Muscle layer of colon (tissue), 2 donors: ENCODE measurements at regions not wholly inside any gene's neighbourhood (a gene's known extent, or its start where the extent isn't known, plus 50 kb on each side); places are given as distances from the start of the nearest gene placed in this dataset.

ENCODE experiments used
- H3K27ac ChIP-seq: one replicate; pipeline ENCODE4 v1.7.0; 2013; ENCODE audit warnings: low read depth, mild to moderate bottlenecking, low read length, moderate library complexity
- H3K27me3 ChIP-seq, 2 donors: one replicate each; pipeline ENCODE4 v1.7.0; 2013; ENCODE audit warnings: low read length in 2 of 2, mild to moderate bottlenecking in 2 of 2; ENCODE audit not compliant: insufficient read depth in 2 of 2, control insufficient read depth in 1 of 2
- H3K36me3 ChIP-seq: one replicate; pipeline ENCODE4 v1.7.0; 2013; ENCODE audit warnings: mild to moderate bottlenecking, low read length; ENCODE audit not compliant: insufficient read depth
- H3K4me1 ChIP-seq: one replicate; pipeline ENCODE4 v1.7.0; 2013; ENCODE audit warnings: mild to moderate bottlenecking, low read length; ENCODE audit not compliant: insufficient read depth
- H3K4me3 ChIP-seq, 2 donors: one replicate each; pipeline ENCODE4 v1.7.0; 2013; ENCODE audit warnings: low read length in 2 of 2, low read depth in 1 of 2, mild to moderate bottlenecking in 1 of 2, moderate library complexity in 1 of 2
- H3K9ac ChIP-seq: one replicate; pipeline ENCODE4 v1.7.0; 2013; ENCODE audit warnings: low read length
- H3K9me3 ChIP-seq: one replicate; pipeline ENCODE4 v1.7.0; 2013; ENCODE audit warnings: mild to moderate bottlenecking, low read length
- donor health status: abdominal sarcoma.
- donor health status: Adenocarcinoma of cecum.

DNA sequence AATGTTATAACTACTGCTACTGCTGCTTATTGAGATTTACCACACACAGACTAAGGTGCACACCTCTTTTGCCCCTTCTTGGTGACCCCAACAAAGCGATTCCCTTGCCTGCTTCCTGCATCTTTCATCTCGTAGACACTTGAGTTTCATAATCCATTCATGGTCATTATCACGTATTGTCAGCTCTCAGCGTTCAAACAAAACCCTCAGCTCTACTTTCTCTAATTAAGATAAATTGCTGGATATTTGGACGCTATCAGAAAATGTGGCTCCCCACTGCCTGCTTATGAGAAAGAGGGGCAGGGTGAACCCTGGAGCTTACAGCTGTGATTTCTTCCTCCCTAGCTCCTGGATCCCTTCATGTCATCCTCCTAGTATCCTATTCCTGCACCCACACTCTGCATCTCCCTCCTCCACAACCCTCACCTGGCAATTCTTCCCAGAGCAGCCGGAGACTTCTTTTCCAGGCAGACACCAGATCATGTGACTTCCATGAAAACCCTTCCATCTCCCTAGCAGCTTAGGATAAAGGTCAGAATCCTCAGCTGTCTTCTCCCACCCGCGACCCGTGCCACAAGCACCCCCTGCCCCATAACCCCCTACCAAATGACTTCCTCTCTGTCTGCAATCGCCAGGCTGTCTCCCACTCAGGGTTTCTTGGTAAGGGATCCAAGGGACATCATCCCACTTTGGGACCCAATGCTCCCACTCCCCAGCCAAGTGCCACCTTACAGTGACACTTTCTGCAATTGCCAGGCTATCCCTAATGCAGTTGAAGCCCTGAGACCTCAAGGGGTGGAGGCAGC lies 146.5 kb downstream of the NSG2 start:
- Histone ChIP-seq H3K36me3 (no peaks in the 10 kb centered on the region), H3K27me3 (no peaks in the 10 kb centered on the region)

GRCh38 chr5:174192901-174193300 lies 147.4 kb downstream of the NSG2 start:
- H3K4me1 ChIP-seq: no peaks in the 10 kb centered on the region
- H3K36me3 ChIP-seq: no peaks in the 10 kb centered on the region
- H3K4me3 ChIP-seq: no peak overlapping the region
- no peaks in the 10 kb centered on the region for H3K9me3 ChIP-seq
- H3K9ac ChIP-seq: no peak overlapping the region
- no peak overlapping the region for H3K27ac ChIP-seq
- no peaks in the 10 kb centered on the region for H3K27me3 ChIP-seq

More for the DNA sequence above, 146.5 kb downstream of the NSG2 start:
- Histone ChIP-seq H3K9ac (no peak overlapping the region), H3K9me3 (no peaks in the 10 kb centered on the region), H3K27ac (no peak overlapping the region), H3K4me1 (no peaks in the 10 kb centered on the region), H3K4me3 (no peak overlapping the region)

DNA sequence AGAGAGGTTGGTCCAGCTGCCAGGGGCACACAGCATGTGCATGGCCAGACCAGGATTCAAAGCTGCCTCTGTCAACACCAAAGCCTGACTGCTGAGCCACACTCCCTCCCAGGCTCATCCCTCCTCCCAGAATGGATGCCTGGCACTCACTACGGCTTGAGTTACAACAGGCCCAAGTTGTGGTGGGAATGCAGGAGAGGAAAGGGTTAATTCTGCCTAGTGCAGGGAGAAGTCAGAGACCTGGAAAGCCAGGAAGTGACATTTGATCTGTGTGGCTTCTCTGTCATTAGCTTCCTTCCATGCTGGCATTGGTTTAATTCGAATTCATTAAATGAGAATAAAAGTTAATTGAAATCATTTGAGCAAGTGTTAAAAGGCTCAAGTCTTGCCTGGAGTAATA lies 150.0 kb downstream of the NSG2 start:
- no peaks in the 10 kb centered on the region for H3K36me3 ChIP-seq
- H3K9me3 ChIP-seq: no peaks in the 10 kb centered on the region
- no peak overlapping the region for H3K9ac ChIP-seq
- no peak overlapping the region for H3K4me3 ChIP-seq
- H3K27me3 ChIP-seq: no peaks in the 10 kb centered on the region
- H3K27ac ChIP-seq: no peak overlapping the region
- no peaks in the 10 kb centered on the region for H3K4me1 ChIP-seq

DNA sequence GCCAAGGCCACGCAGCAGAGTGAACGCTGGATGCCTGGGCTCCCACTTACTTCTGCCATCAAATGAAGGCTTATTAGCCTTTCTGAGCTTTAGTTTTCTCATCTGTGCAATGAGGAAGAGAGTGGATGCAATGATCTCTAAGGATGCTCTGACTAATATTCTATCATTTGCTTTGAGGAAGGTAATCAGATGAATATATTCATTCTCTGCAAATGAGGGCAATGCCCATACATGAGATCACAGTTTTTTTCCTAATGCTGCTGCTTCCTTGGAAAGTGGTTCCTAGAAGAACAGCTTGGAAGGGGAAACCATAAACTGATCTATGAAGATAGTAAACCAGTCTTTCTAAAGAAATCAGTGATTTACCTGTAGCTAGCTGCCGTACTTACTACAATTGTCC lies 152.4 kb downstream of the NSG2 start:
- Histone ChIP-seq H3K36me3 (no peaks in the 10 kb centered on the region), H3K27me3 (no peaks in the 10 kb centered on the region), H3K4me3 (no peak overlapping the region), H3K9ac (no peak overlapping the region), H3K4me1 (no peaks in the 10 kb centered on the region), H3K9me3 (no peaks in the 10 kb centered on the region), H3K27ac (no peak overlapping the region)

GRCh38 chr5:174198541-174198940 lies 153.0 kb downstream of the NSG2 start:
- H3K9me3 ChIP-seq: no peaks in the 10 kb centered on the region
- H3K36me3 ChIP-seq: no peaks in the 10 kb centered on the region
- H3K27ac ChIP-seq: no peak overlapping the region
- H3K4me1 ChIP-seq: no peaks in the 10 kb centered on the region
- no peaks in the 10 kb centered on the region for H3K27me3 ChIP-seq
- no peak overlapping the region for H3K4me3 ChIP-seq
- no peak overlapping the region for H3K9ac ChIP-seq

- Histone ChIP-seq H3K36me3 (no peaks in the 10 kb centered on the region), H3K9me3 (no peaks in the 10 kb centered on the region), H3K27me3 (no peaks in the 10 kb centered on the region), H3K4me1 (no peaks in the 10 kb centered on the region), H3K27ac (no peak overlapping the region), H3K4me3 (no peak overlapping the region), H3K9ac (no peak overlapping the region)
These were observed 157.5 kb downstream of the NSG2 start for GRCh38 chr5:174202996-174203395.

DNA sequence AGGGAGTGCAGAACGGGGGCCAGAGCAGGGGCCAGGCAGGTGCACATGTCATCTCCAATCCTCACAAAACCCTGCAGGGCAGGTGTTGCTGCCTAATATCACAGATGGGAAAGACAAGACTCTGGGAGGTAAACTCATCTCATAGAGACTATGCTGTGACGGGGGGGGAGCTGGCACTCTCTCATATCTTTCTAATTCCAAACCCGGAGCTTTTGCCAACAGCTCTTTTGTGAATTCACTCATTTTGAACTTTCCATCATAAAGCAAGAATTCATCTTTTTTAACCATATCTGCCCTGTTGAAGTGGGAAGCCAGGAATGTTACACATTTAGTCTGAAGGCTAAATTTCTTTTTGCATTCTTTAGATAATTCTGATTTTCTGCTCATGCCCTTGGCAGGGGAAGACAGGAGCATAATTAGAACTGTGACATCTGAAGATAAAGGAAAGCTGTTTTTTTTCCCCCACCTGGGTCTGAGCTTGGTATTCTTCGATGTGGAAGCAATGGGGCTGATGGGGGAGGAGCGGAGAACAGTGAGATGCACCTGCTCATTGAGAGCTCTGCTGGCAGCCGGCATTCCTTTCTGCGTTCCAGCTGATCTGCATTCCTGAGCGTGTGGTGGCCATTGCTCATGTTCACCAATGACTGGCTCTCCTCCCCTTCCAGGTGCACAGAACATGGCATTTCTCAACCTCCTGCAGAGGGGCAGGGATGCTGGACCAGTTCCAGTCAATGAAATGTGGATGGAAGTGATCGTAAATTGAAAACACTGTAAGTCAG lies 159.2 kb downstream of the NSG2 start:
- Histone ChIP-seq H3K9me3 (no peaks in the 10 kb centered on the region), H3K36me3 (no peaks in the 10 kb centered on the region), H3K27me3 (no peaks in the 10 kb centered on the region), H3K27ac (no peak overlapping the region), H3K4me1 (no peaks in the 10 kb centered on the region), H3K9ac (no peak overlapping the region), H3K4me3 (no peak overlapping the region)

GRCh38 chr5:174205939-174206338 lies 160.4 kb downstream of the NSG2 start:
- Histone ChIP-seq H3K27me3 (no peaks in the 10 kb centered on the region), H3K36me3 (no peaks in the 10 kb centered on the region), H3K4me1 (no peaks in the 10 kb centered on the region), H3K27ac (no peak overlapping the region), H3K9ac (no peak overlapping the region), H3K9me3 (no peaks in the 10 kb centered on the region), H3K4me3 (no peak overlapping the region)

DNA sequence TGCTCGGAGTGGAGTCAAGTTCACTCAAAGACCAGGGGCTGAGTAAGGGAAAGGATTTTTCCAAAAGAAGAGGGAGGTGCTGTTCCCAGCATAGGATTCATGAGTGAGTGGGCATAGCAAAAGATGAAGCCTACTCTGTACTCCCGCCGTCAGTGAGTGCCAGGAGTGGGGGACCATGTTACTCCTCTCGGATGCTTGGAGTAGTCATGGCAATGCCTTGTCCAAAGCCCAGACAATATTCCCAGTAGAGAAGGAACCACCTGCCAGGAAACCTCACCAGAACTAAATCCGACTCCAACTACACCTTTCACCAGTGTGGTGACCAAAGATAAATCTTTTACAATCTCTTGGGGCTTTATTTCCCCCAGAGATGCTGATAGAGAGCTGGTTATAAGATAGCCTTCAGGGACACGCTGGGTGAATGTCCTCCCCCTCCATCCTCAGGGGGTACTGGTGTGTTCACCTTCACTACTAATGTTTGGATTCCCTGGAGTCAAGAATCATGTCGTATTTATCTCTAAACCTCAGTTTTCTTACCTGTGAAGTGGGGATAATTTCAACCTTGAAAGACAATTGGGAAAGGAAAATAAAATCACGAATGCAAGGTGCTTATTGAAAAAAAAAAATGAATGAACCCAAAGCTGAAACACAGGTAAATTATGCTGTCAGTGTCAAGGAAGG lies 165.2 kb downstream of the NSG2 start:
- Histone ChIP-seq H3K9ac (no peak overlapping the region), H3K4me3 (no peak overlapping the region), H3K9me3 (no peaks in the 10 kb centered on the region), H3K36me3 (no peaks in the 10 kb centered on the region), H3K4me1 (no peaks in the 10 kb centered on the region), H3K27ac (no peak overlapping the region), H3K27me3 (peaks cover 4 to 5% of the 10 kb centered on the region in 2 donors)

DNA sequence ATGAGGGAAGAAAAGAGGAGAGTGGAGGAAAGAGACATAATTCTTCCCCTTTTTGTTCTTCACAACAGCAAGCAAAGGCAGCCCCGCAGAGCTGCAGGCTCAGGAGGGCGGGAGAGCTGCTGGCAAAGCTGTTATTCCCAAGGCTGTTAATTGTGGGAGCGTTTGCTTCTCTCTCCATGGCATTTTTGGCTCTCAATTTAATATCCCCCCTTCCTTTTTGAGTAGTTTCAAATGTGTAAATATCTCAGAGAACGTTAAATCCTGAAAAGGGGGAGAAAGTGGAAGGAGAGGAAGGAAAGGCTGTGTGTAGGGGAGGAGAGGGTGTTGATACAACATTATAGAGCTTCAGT lies 165.7 kb downstream of the NSG2 start:
- no peak overlapping the region for H3K4me3 ChIP-seq
- no peak overlapping the region for H3K27ac ChIP-seq
- no peaks in the 10 kb centered on the region for H3K4me1 ChIP-seq
- no peak overlapping the region for H3K9ac ChIP-seq
- no peaks in the 10 kb centered on the region for H3K9me3 ChIP-seq
- H3K27me3 ChIP-seq: peaks cover 4 to 5% of the 10 kb centered on the region in 2 donors
- no peaks in the 10 kb centered on the region for H3K36me3 ChIP-seq

DNA sequence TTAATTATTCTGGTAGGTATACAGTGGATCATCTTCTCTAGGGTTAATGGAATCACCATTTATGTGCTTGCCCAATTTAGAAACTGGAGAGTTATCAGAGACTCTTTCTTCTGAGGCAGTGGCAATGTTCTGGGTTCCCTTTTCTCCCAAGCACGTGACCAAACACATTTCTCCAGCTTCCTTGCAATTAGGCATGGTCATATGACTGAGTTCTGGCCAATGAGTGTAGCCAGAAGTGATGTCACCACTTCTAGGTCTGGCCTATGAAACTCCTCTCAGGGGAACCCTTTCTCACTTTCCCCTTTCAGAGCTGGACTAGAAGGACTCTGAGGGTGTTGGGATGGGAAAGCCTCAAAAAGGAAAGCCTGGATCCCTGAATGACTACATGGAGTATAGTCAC lies 172.0 kb downstream of the NSG2 start:
- no peaks in the 10 kb centered on the region for H3K9me3 ChIP-seq
- H3K27ac ChIP-seq: no peak overlapping the region
- no peak overlapping the region for H3K4me3 ChIP-seq
- peaks cover 0 to 5% of the 10 kb centered on the region in 2 donors for H3K27me3 ChIP-seq
- H3K4me1 ChIP-seq: no peaks in the 10 kb centered on the region
- H3K36me3 ChIP-seq: no peaks in the 10 kb centered on the region
- H3K9ac ChIP-seq: no peak overlapping the region
